NCI-H2196 (cell line): ENCODE measurements at regions not wholly inside any gene's neighbourhood (a gene's known extent, or its start where the extent isn't known, plus 50 kb on each side); places are given as distances from the start of the nearest gene placed in this dataset.
"Not testable (repeated sequence)": the region's sequence is repeated elsewhere in the genome, so short reads cannot be mapped to it uniquely, and the experiment has no call there.

Experiments
- DNase-seq: peaks from one replicate; lab custom pipeline; 2025; ENCODE audit not compliant: unreplicated experiment; lab: John Stamatoyannopoulos, UW

DNA sequence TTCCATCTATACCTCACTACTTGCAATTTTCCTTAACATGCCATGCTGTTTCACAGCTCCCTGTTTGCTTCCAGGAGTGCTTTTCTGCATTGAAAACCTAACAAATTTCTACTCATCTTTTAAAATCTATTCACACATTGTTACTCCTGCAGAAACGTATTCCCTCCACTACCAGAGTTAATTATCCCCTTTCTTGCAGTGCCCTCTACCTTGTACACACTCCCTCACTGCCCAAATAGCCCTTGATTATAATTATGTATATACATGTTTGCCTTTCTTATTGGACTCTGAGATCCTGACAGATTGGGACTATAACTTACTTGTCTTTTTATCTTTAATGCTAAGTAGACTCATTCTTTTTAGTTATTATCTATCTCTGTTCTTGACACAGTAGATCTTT is 325.0 kb downstream of the OXSM start:
- no peak for DNase-seq

GRCh38 chr3:26118165-26118564 is 328.3 kb downstream of the OXSM start:
- no peak for DNase-seq

GRCh38 chr3:26132942-26133341 is 343.1 kb downstream of the OXSM start:
- no peak for DNase-seq

DNA sequence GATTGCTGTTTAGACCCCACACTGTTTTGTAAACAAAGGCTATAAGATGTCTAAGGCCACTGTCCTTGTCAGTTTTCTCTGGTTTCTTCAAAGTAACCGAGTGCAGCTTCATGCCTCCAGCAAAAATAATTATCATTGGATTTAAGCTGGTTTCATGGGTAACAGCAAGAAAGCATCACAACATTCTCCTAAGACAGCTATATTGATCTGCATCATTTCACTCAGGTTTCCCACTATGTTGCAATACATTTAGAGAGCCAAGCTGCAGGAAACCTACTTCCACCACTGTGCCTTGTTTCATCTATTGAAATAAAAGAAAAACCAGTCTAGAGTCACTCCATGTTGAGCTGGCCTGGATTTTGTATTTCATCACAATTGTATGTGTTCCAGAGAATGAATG is 351.4 kb downstream of the OXSM start:
- DNase-seq, result no peak

GRCh38 chr3:26145769-26146168 is 355.9 kb downstream of the OXSM start:
- DNase-seq, result no peak

DNA sequence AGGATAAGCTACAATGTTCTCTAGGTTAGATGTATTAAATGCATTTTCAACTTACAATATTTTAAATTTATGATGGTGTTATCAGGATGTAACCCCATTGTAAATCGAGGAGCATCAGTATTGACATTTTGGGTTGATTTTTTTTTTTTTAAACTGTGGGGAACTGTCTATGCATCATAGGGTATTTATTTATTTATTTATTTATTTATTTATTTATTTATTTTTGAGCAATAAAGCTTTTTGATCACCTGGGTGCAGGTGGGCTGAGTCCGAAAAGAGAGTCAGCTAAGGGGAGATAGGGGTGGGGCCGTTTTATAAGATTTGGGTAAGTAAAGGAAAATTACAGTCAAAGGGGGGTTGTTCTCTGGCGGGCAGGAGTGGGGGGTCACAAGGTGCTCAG is 367.5 kb downstream of the OXSM start:
- DNase-seq, result not testable (repeated sequence)

- DNase-seq, result no peak
These were observed 381.1 kb downstream of the OXSM start for GRCh38 chr3:26171006-26171405.

GRCh38 chr3:26191556-26191955 is 401.7 kb downstream of the OXSM start:
- no peak for DNase-seq

- no peak for DNase-seq
These were observed 403.7 kb downstream of the OXSM start for GRCh38 chr3:26193558-26193957.

DNA sequence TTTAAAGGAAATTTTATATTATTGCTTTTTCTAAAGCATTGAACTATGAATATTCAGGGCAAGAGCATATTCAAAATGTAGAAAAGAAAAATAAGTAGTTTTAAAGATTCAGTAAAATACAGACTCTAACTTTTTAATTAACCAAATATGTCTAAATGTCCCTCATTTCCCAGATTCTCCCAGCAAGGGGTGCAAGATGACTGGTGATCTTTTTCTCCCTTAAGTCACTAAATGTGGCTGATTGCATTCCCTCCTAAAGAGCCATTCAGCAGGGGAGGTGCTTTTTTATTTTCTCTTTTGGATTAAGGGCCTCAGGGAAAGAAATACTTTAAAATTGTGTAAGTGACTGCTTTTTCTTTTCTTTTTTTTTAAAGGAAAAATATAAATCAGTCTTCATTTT is 406.9 kb downstream of the OXSM start:
- no peak for DNase-seq

DNA sequence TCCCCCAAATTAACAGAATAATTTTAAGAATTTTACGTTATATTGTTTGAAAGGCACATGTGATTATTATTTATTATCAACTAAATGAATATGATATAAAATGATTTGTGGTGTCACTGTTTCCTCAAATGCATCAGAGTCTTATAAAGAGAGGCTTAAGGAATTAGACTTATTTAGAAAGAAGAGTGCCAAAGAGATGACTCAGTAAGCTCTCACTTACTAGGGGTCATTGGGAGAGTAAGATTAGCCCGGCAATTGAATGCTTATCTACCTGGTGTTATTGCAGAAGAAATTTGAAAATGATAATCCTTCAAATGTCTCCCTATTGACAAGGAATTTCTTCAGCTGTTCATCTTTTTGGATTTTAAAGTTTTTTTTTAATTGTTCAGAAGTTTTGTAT is 408.7 kb downstream of the OXSM start:
- no peak for DNase-seq

- no peak for DNase-seq
These were observed 412.3 kb downstream of the OXSM start for GRCh38 chr3:26202169-26202568.

DNA sequence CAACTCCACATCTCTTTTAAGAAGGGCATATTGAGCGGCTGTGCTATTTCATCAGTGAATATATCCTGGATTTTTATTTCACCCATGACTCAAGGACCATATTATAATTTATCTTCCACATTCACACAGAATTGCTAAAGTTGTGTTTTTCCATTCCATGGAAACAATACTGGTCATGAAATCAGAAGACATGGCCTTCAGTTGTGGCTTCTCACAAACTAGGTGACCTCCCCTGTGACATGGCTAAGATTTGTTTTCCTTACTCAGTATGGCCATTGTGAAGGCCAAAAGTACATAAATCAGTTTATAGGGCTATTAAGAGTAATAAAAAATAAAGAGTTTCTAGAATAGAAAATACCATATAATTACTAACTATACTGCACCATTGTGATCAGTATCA is 415.6 kb downstream of the OXSM start:
- DNase-seq, result no peak

DNA sequence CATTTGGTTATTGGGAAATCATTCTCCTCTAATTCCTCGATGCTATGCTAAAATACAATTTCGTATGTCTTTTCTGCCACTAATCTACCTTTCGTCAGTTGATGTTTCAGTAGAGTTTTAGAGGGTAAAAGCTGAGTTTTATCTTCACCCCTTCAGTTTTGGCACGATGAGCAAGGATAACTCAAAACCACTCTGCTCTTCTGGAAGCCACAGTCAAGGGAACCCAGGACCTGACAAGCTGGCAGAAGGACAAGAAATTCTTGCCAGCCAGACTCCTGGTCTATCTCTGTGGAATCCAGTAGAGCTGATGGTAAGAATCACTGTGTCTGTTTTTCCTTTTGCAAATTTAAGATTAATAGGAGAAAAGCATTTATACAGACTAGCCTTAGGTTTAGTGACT is 414.4 kb upstream of the LRRC3B start:
- DNase-seq, result no peak

- no peak for DNase-seq
These were observed 392.8 kb upstream of the LRRC3B start for GRCh38 chr3:26229801-26230200.

- DNase-seq, result no peak
These were observed 389.2 kb upstream of the LRRC3B start for GRCh38 chr3:26233374-26233773.

DNA sequence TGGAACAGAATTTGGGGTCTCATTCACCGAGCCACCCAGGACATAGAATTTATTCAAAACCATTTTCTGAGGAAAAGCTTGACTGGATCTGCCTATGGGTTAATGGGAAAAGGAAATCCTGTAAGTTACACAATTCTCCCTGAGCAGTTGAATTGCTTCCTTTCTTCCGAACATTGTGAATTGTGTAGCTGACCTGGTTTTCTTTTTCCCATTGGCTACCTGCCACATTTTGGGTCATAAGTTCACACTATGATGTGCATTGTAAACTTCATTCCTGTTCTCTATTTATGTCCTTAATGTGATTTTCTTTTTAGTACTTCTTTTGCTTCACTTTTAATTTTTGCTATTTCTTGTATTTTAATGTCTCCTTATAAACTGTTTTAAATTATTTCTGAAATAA is 386.0 kb upstream of the LRRC3B start:
- DNase-seq, result no peak

GRCh38 chr3:26237036-26237682 is 385.4 kb upstream of the LRRC3B start:
- DNase-seq, result no peak

DNA sequence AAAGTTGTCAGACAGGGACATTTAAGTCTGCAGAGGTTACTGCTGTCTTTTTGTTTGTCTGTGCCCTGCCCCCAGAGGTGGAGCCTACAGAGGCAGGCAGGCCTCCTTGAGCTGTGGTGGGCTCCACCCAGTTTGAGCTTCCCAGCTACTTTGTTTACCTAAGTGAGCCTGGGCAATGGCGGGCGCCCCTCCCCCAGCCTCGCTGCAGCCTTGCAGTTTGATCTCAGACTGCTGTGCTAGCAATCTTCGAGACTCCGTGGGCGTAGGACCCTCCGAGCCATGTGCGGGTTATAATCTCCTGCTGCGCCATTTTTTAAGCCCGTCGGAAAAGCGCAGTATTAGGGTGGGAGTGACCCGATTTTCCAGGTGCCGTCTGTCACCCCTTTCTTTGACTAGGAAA is 378.0 kb upstream of the LRRC3B start:
- DNase-seq, result not testable (repeated sequence)

DNA sequence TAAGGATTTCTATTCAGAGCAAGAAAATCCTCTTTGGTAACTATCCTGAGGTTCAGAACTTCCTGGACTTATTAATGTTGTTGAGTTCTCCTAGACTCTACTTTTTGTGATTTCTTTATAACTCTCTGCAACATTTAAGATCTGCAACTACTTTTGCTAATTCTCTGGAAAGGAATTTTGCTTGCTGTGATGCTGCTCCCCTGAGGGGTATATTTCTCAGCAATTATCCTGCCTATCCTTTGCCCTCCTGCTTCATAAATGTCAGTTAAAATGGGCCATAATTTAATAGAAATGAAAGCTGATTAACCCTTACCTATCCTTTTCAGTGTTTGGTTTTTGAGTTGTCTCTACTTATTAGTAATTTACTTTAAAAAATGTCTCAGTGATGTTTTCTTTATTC is 377.3 kb upstream of the LRRC3B start:
- no peak for DNase-seq

- no peak for DNase-seq
These were observed 375.7 kb upstream of the LRRC3B start for GRCh38 chr3:26246901-26247300.

DNA sequence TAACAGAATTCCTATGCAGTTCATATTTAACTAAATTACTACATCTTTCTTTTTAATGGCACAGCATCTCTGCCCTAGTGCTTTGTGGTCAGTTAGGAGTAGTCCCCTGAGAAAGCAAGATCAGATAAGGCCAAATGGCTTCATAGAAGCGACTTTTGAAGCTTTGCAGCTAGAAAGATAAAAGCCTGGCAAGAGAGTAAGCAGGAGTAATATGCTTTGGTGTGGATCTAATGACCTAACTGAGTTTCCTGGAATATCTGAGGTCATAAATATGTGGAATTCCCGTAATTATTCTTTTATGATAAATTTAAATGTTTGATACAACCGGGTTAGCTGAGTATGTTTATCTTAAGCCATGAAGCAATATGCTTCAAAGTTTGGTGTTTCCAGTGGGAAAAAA is 374.9 kb upstream of the LRRC3B start:
- DNase-seq, result no peak

GRCh38 chr3:26252001-26252400 is 370.6 kb upstream of the LRRC3B start:
- DNase-seq, result no peak

GRCh38 chr3:26256224-26256623 is 366.3 kb upstream of the LRRC3B start:
- DNase-seq, result no peak
